ENCODE measurements at regions not wholly inside any gene's neighbourhood (a gene's known extent, or its start where the extent isn't known, plus 50 kb on each side); places are given as distances from the start of the nearest gene placed in this dataset.

GRCh38 chr12:45622210-45622937 is 107.1 kb upstream of the ARID2 start:
- DNase-seq (ENCODE audit: low read depth in 4 of 4, low spot score in 2 of 4): no peak

- DNase-seq (ENCODE audit: low read depth in 4 of 4, low spot score in 2 of 4): no peak
Measured at GRCh38 chr12:45623221-45623620, 106.3 kb upstream of the ARID2 start.

GRCh38 chr12:45623940-45624339 is 105.6 kb upstream of the ARID2 start:
- DNase-seq (ENCODE audit: low read depth in 4 of 4, low spot score in 2 of 4): no peak

GRCh38 chr12:45626965-45627364 is 102.5 kb upstream of the ARID2 start:
- DNase-seq (ENCODE audit: low read depth in 4 of 4, low spot score in 2 of 4): no peak

- no peak for DNase-seq (ENCODE audit: low read depth in 4 of 4, low spot score in 2 of 4)
Measured at GRCh38 chr12:45627407-45628069, 102.0 kb upstream of the ARID2 start.

GRCh38 chr12:45629292-45629691 is 100.2 kb upstream of the ARID2 start:
- DNase-seq (ENCODE audit: low read depth in 4 of 4, low spot score in 2 of 4): no peak

- DNase-seq (ENCODE audit: low read depth in 4 of 4, low spot score in 2 of 4): no peak
Measured at GRCh38 chr12:45633733-45634132, 95.8 kb upstream of the ARID2 start.

- DNase-seq (ENCODE audit: low read depth in 4 of 4, low spot score in 2 of 4): no peak
Measured at GRCh38 chr12:45634273-45634917, 95.1 kb upstream of the ARID2 start.

- no peak for DNase-seq (ENCODE audit: low read depth in 4 of 4, low spot score in 2 of 4)
Measured at GRCh38 chr12:45637242-45637641, 92.3 kb upstream of the ARID2 start.

GRCh38 chr12:45637706-45638105 is 91.8 kb upstream of the ARID2 start:
- no peak for DNase-seq (ENCODE audit: low read depth in 4 of 4, low spot score in 2 of 4)

- DNase-seq (ENCODE audit: low read depth in 4 of 4, low spot score in 2 of 4): no peak
Measured at GRCh38 chr12:45638386-45638785, 91.1 kb upstream of the ARID2 start.

- no peak for DNase-seq (ENCODE audit: low read depth in 4 of 4, low spot score in 2 of 4)
Measured at GRCh38 chr12:45644541-45644940, 85.0 kb upstream of the ARID2 start.

GRCh38 chr12:45646851-45647581 is 82.5 kb upstream of the ARID2 start:
- DNase-seq (ENCODE audit: low read depth in 4 of 4, low spot score in 2 of 4): no peak

GRCh38 chr12:45648070-45648469 is 81.4 kb upstream of the ARID2 start:
- DNase-seq (ENCODE audit: low read depth in 4 of 4, low spot score in 2 of 4): no peak

GRCh38 chr12:45651029-45651428 is 78.5 kb upstream of the ARID2 start:
- no peak for DNase-seq (ENCODE audit: low read depth in 4 of 4, low spot score in 2 of 4)

GRCh38 chr12:45654002-45654665 is 75.4 kb upstream of the ARID2 start:
- no peak for DNase-seq (ENCODE audit: low read depth in 4 of 4, low spot score in 2 of 4)

GRCh38 chr12:45655186-45655585 is 74.3 kb upstream of the ARID2 start:
- peak in 1 of 4 donors; percentile 1 for DNase-seq (ENCODE audit: low read depth in 4 of 4, low spot score in 2 of 4)

- no peak for DNase-seq (ENCODE audit: low read depth in 4 of 4, low spot score in 2 of 4)
Measured at GRCh38 chr12:45655743-45656142, 73.8 kb upstream of the ARID2 start.

- DNase-seq (ENCODE audit: low read depth in 4 of 4, low spot score in 2 of 4): peak in 1 of 4 donors; percentile 0
Measured at GRCh38 chr12:45658020-45658419, 71.5 kb upstream of the ARID2 start.

- no peak for DNase-seq (ENCODE audit: low read depth in 4 of 4, low spot score in 2 of 4)
Measured at GRCh38 chr12:45660330-45660729, 69.2 kb upstream of the ARID2 start.

GRCh38 chr12:45663455-45663854 is 66.1 kb upstream of the ARID2 start:
- DNase-seq (ENCODE audit: low read depth in 4 of 4, low spot score in 2 of 4): no peak
